B cell (primary cell): ENCODE measurements at regions not wholly inside any gene's neighbourhood (a gene's known extent, or its start where the extent isn't known, plus 50 kb on each side); places are given as distances from the start of the nearest gene placed in this dataset.

Experiments used
- ATAC-seq: fragments of 200-7000 bp; cut with Tn5 transposase; one replicate; pipeline ENCODE4 v1.10.0; 2021; ENCODE audit warnings: low read depth, mild to moderate bottlenecking, moderate number of reproducible peaks, moderate library complexity
- CTCF ChIA-PET: fragments of 350-600 bp; sonication (Branson Sonifier 250); formaldehyde crosslinking; loops from one replicate; lab custom pipeline; 2021; ENCODE audit warnings: antibody characterized with exemption, inconsistent platforms; lab: Charles Lee
- POLR2A ChIA-PET: fragments of 350-600 bp; sonication (Branson Sonifier 250); formaldehyde crosslinking; loops from one replicate; lab custom pipeline; 2021; ENCODE audit warnings: antibody characterized with exemption; lab: Charles Lee
- DNase-seq: peaks from one replicate; pipeline ENCODE4 v3.0.0; 2013
- H2AFZ ChIP-seq: 2 replicates; pipeline ENCODE4 v1.6.1; 2012; ENCODE audit warnings: mild to moderate bottlenecking, low read depth, low read length; ENCODE audit not compliant: insufficient read depth, poor library complexity, severe bottlenecking
- H3K27ac ChIP-seq, 2 donors: 1 replicate in 1 of 2; 2 replicates in 1 of 2; pipeline ENCODE4 v1.5.1; 2012 to 2013; ENCODE audit warnings: low read length in 2 of 2, mild to moderate bottlenecking in 2 of 2, moderate library complexity in 1 of 2
- H3K27me3 ChIP-seq, 4 experiments: fragments of 200-600 bp in 1 of 4; sonication (generic) in 1 of 4; replicated peaks in 1 of 4; 1 replicate in 2 of 4; 2 replicates in 2 of 4; pipeline versions ENCODE4 v1.6.1 to v1.7.0; 2013 to 2016; ENCODE audit warnings: low read length in 3 of 4, mild to moderate bottlenecking in 2 of 4, mixed read lengths in 1 of 4, moderate library complexity in 1 of 4; ENCODE audit not compliant: insufficient read depth in 4 of 4, control insufficient read depth in 3 of 4; ENCODE audit errors: control extremely low read depth in 1 of 4
- H3K36me3 ChIP-seq, 2 experiments: replicated peaks in 1 of 2; 1 replicate in 1 of 2; 2 replicates in 1 of 2; pipeline versions ENCODE4 v1.6.1 to v1.7.1; 2013; ENCODE audit warnings: low read length in 1 of 2; ENCODE audit not compliant: insufficient read depth in 2 of 2, control insufficient read depth in 1 of 2; ENCODE audit errors: control extremely low read depth in 1 of 2, extremely low read depth in 1 of 2
- H3K4me1 ChIP-seq, 2 donors: fragments of 200-600 bp in 1 of 2; sonication (generic) in 1 of 2; 1 replicate in 1 of 2; 2 replicates in 1 of 2; pipeline versions ENCODE4 v1.5.1 to v1.6.1; 2013 to 2017; ENCODE audit warnings: low read length in 2 of 2; ENCODE audit not compliant: control insufficient read depth in 2 of 2, insufficient read depth in 2 of 2
- H3K4me2 ChIP-seq: replicated peaks from 2 replicates; pipeline ENCODE3; 2012; ENCODE audit warnings: mild to moderate bottlenecking, low read depth, low read length; ENCODE audit not compliant: poor library complexity, severe bottlenecking
- H3K4me3 ChIP-seq, 5 experiments: fragments of 200-600 bp in 1 of 5; sonication (generic) in 1 of 5; 1 replicate in 3 of 5; 2 replicates in 2 of 5; pipeline versions ENCODE4 v1.5.1 to v1.7.0; 2011 to 2016; ENCODE audit warnings: low read length in 4 of 5, mild to moderate bottlenecking in 4 of 5, low read depth in 2 of 5, control low read depth in 1 of 5, moderate library complexity in 1 of 5; ENCODE audit not compliant: insufficient read depth in 1 of 5; ENCODE audit errors: control extremely low read depth in 1 of 5, extremely low read depth in 1 of 5
- H3K79me2 ChIP-seq: fragments of 200-600 bp; sonication (generic); one replicate; pipeline ENCODE4 v1.6.0; 2016; ENCODE audit warnings: low read length; ENCODE audit not compliant: control insufficient read depth, insufficient read depth
- H3K9ac ChIP-seq: fragments of 200-600 bp; sonication (generic); 2 replicates; pipeline ENCODE4 v1.6.1; 2017; ENCODE audit warnings: mild to moderate bottlenecking, low read length, moderate library complexity
- H3K9me3 ChIP-seq, 3 donors: one replicate each; pipeline versions ENCODE4 v1.6.1 to v1.7.1; 2013; ENCODE audit warnings: low read length in 2 of 3; ENCODE audit not compliant: control insufficient read depth in 2 of 3, insufficient read depth in 1 of 3; ENCODE audit errors: control extremely low read depth in 1 of 3
- H4K20me1 ChIP-seq: 2 replicates; pipeline ENCODE4 v1.6.0; 2012; ENCODE audit warnings: mild to moderate bottlenecking, low read length; ENCODE audit not compliant: insufficient read depth, control insufficient read depth, poor library complexity, severe bottlenecking
- H3K27ac Mint-ChIP-seq: one replicate; pipeline ENCODE4 v1.8.0; 2021; ENCODE audit warnings: mixed read lengths
- H3K27me3 Mint-ChIP-seq: one replicate; pipeline ENCODE4 v1.8.0; 2021; ENCODE audit warnings: mixed read lengths
- H3K4me1 Mint-ChIP-seq: one replicate; pipeline ENCODE4 v1.8.0; 2021; ENCODE audit warnings: mixed read lengths
- H3K4me3 Mint-ChIP-seq: one replicate; pipeline ENCODE4 v1.8.0; 2021; ENCODE audit warnings: mixed read lengths
- H3K9me3 Mint-ChIP-seq: one replicate; pipeline ENCODE4 v1.8.0; 2022; ENCODE audit warnings: mixed read lengths; ENCODE audit not compliant: insufficient read depth
- EZH2 ChIP-seq: IDR thresholded peaks from 2 replicates; pipeline ENCODE4 v1.6.1; 2012; ENCODE audit warnings: borderline replicate concordance, low read depth, mild to moderate bottlenecking, moderate library complexity, low read length; ENCODE audit not compliant: insufficient read depth, poor library complexity, severe bottlenecking
- WGBS: methylation state at CpG from one replicate; pipeline ENCODE4 v1.1.5; 2013; ENCODE audit warnings: missing lambda C conversion rate; ENCODE audit not compliant: insufficient coverage; 5-methylcytosine and 5-hydroxymethylcytosine counted together
- intact Hi-C: fragments of 100-400 bp; cut with micrococcal nuclease; formaldehyde crosslinking; loops from one replicate; pipeline ENCODE4 v1.10.0; 2022
- TF ChIP-seq, protein P1 (sequence below): fragments of 200-600 bp; IDR thresholded peaks from one replicate; pipeline ENCODE4 v1.8.0; 2022; ENCODE audit warnings: antibody characterized with exemption, mild to moderate bottlenecking

DNA sequence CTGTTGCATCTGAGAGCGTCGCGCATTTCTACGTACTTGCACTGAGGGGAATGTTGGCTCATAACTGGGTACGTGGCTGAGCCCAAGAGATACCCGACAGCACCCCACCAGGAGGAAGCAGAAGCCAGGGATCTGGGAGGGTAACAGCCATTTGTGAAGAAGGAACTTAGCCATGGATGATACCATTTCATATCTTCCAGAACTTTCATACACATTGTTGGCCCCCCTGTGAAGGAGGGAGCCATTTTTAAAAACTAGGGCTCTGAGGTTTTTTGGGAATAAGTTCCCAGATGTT lies 101.4 kb upstream of the SLC44A1 start:
- no peak for TF ChIP-seq EZH2
- TF ChIP-seq, protein P1, sequence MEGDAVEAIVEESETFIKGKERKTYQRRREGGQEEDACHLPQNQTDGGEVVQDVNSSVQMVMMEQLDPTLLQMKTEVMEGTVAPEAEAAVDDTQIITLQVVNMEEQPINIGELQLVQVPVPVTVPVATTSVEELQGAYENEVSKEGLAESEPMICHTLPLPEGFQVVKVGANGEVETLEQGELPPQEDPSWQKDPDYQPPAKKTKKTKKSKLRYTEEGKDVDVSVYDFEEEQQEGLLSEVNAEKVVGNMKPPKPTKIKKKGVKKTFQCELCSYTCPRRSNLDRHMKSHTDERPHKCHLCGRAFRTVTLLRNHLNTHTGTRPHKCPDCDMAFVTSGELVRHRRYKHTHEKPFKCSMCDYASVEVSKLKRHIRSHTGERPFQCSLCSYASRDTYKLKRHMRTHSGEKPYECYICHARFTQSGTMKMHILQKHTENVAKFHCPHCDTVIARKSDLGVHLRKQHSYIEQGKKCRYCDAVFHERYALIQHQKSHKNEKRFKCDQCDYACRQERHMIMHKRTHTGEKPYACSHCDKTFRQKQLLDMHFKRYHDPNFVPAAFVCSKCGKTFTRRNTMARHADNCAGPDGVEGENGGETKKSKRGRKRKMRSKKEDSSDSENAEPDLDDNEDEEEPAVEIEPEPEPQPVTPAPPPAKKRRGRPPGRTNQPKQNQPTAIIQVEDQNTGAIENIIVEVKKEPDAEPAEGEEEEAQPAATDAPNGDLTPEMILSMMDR: no peak
- peaks cover 0 to 6% of the 10 kb centered on the region in 2 donors for H3K4me1 ChIP-seq
- intact Hi-C loops: no loop called here
- Mint-ChIP-seq H3K4me3 (no peak overlapping the region), H3K27me3 (peaks cover 15% of the 10 kb centered on the region), H3K4me1 (peaks cover 5% of the 10 kb centered on the region), H3K27ac (no peak overlapping the region), H3K9me3 (no peaks in the 10 kb centered on the region)
- H3K9ac ChIP-seq: no peak overlapping the region
- 92% methylated on average over 4 of the region's 6 CpGs for WGBS
- H2AFZ ChIP-seq: no peak overlapping the region
- ChIA-PET POLR2A (no interaction called here), CTCF (interaction anchor here (1.5 kb wide), 1 partner anchor 280 kb away, joined by 3 read pairs; no protein-coding TSS in a partner anchor)
- no peaks in the 10 kb centered on the region for H3K79me2 ChIP-seq
- H3K36me3 ChIP-seq: no peaks in the 10 kb centered on the region
- no peak overlapping the region for H3K27ac ChIP-seq
- ATAC-seq (no peak), DNase-seq (no peak)
- peaks cover 0 to 4% (median 0%) of the 10 kb centered on the region in 3 donors for H3K9me3 ChIP-seq
- H4K20me1 ChIP-seq: no peaks in the 10 kb centered on the region
- no peak overlapping the region for H3K4me3 ChIP-seq
- no peak overlapping the region for H3K4me2 ChIP-seq
- no peaks in the 10 kb centered on the region for H3K27me3 ChIP-seq

DNA sequence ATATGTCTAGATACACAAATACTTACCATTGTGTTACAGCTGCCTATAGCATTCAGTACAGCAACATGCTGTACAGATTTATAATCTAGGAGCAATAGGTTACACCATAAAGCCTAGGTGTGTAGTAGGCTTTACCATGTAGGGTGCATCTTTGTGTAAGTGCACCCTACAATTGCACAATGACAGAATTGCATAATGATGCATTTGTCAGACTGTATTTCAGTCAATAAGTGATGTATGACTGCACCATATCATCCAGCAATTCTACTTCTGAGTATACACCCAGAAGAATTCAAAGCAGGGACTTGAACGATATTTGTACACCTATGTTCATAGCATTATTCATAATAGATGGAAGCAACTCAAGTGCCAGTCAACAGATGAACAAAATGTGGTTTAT lies 100.4 kb upstream of the SLC44A1 start:
- ChIA-PET POLR2A (no interaction called here), CTCF (interaction anchor here (1.5 kb wide), 1 partner anchor 281 kb away, joined by 3 read pairs; no protein-coding TSS in a partner anchor)
- Mint-ChIP-seq H3K4me1 (peaks cover 2% of the 10 kb centered on the region), H3K9me3 (no peaks in the 10 kb centered on the region), H3K27me3 (peaks cover 10% of the 10 kb centered on the region), H3K27ac (no peak overlapping the region), H3K4me3 (no peak overlapping the region)
- H3K79me2 ChIP-seq: no peaks in the 10 kb centered on the region
- no peak overlapping the region for H3K4me2 ChIP-seq
- intact Hi-C loops: no loop called here
- H3K9ac ChIP-seq: no peak overlapping the region
- peaks cover 0 to 4% (median 0%) of the 10 kb centered on the region in 3 donors for H3K9me3 ChIP-seq
- H3K4me3 ChIP-seq: no peak overlapping the region
- peaks cover 0 to 6% of the 10 kb centered on the region in 2 donors for H3K4me1 ChIP-seq
- no peak overlapping the region for H2AFZ ChIP-seq
- no peak overlapping the region for H3K27ac ChIP-seq
- ATAC-seq (no peak), DNase-seq (no peak)
- no peak for TF ChIP-seq EZH2
- TF ChIP-seq, protein P1: no peak
- H3K27me3 ChIP-seq: no peaks in the 10 kb centered on the region
- no CpG with 5 or more reads among the region's 1 CpG for WGBS
- H3K36me3 ChIP-seq: no peaks in the 10 kb centered on the region
- no peaks in the 10 kb centered on the region for H4K20me1 ChIP-seq
